AG09309 (cell line): ENCODE measurements at regions not wholly inside any gene's neighbourhood (a gene's known extent, or its start where the extent isn't known, plus 50 kb on each side); places are given as distances from the start of the nearest gene placed in this dataset.

Source experiments
- DNase-seq: peaks from one replicate; pipeline ENCODE4 v3.0.0-alpha.2; 2010; ENCODE audit warnings: low read depth
- H3K4me3 ChIP-seq: 2 replicates; pipeline ENCODE4 v1.5.1; 2011; ENCODE audit warnings: mild to moderate bottlenecking, low read depth, low read length, moderate library complexity; ENCODE audit not compliant: control insufficient read depth
- CTCF ChIP-seq: IDR thresholded peaks from 2 replicates; pipeline ENCODE4 v1.5.1; 2011; ENCODE audit warnings: mild to moderate bottlenecking, low read depth, low read length, inconsistent platforms; ENCODE audit not compliant: insufficient read depth, control insufficient read depth; ENCODE audit errors: missing control alignments

DNA sequence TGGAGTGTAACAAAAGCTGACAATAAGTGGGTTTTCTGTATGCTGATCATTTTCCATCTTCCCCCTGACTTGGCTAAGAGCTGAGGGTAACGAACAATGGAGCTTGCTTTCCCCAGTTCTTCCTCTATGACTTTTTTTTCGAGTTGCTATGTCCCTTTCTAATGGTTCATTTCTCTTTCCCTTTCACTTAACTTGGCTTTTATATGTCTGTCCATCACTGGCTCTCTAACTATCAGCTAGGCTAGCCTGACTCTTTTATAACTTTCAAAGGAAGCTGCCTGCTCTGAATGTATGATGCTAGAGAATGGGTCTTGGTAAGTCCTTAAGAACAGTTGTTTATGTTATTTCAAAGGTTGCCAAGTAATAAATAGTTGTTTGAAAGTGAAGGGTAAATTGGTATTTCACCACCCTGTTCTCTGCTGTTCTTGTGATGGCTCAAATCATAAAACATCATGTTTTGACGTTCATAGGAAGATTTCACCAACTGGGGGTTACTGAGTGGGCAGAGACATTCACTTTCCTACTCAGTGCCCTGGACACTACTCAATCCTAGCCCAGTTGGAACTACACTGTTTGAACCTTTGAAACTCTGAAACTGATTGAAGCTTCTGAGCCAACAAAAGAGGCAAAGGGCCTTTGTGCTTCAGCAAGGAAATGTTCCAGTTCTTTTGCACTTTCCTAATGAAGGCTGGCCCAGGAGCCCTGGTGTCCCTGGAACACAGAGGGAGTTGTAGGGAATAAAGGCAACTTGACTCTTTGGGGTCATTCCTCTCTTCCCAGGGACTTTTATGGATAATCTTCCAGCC is 85.4 kb upstream of the PHYHIPL start:
- DNase-seq: no peak
- no peak for TF ChIP-seq CTCF
- no peak overlapping the region for H3K4me3 ChIP-seq

DNA sequence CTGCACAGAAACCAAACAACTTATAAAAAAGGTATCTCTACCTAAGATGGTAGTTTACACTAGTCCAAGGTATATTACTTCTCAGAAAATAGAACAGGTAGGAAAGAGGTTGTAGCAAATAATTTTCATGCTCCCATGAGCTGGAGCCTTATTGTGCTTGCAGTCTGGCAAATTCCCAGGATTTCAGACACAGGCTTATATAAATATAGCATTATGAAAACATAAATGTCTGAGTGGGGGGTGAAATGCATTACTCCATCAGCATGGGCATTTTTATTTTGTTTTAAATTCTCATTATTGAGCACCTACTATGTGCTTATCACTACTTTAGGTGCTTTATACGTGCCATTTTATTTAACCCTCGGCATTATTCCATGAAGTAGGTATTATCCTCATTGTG is 83.0 kb upstream of the PHYHIPL start:
- no peak for DNase-seq
- no peak for TF ChIP-seq CTCF
- no peak overlapping the region for H3K4me3 ChIP-seq

GRCh38 chr10:59096631-59097030 is 79.8 kb upstream of the PHYHIPL start:
- DNase-seq: no peak
- no peak for TF ChIP-seq CTCF
- no peak overlapping the region for H3K4me3 ChIP-seq

DNA sequence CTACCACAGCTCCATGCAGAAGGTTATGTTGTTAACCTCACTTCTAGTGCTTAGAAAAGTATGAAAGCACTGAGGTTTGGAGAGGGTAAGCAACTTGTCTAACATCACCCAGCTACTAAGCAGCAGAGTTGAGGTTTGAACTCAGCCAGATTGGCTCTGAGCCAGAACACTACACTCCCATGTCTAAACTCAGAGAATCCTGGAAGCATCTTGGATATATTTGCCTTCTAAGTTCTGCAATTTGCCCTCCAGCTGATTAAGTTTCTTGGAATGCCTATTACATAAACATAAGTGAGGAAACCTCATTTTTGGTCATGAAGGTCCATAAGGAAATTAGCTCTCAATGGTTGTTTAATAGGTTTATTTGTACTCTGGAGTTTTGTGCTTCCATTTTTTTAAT is 78.1 kb upstream of the PHYHIPL start:
- TF ChIP-seq CTCF: no peak
- no peak overlapping the region for H3K4me3 ChIP-seq
- DNase-seq: peak; percentile 32

DNA sequence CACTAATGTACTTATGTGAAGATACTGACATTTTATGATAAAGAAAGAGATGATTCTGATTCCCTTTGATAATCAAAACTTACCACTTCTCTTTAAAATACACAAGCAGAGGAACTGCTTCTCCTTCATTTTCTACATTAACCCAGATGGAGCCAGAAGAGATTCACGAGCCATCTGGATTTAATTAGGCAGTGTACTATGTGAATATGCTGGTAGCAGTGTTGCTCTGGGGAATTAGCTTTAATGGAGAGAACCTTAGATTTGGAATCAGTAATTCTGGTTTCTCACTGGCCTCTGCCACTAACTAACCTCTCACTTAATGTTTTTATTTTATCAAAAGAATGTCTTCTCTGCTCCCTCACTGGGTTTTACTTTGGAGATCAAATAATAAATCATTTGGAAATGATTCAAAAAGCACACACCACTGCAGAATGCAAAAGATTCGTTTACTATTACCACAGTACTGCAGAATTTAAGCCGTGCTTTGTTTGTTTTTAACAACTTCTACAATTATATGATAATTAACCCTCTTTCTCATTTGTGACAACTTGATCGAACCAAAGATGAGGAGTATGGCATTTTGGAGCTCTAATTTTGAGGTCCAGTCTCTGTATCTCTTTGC is 77.5 kb upstream of the PHYHIPL start:
- DNase-seq: peak; percentile 21

GRCh38 chr10:59099481-59099880 is 77.0 kb upstream of the PHYHIPL start:
- no peak overlapping the region for H3K4me3 ChIP-seq
- no peak for DNase-seq
- TF ChIP-seq CTCF: no peak

More for the DNA sequence above, 77.5 kb upstream of the PHYHIPL start:
- no peak overlapping the region for H3K4me3 ChIP-seq
- no peak for TF ChIP-seq CTCF

GRCh38 chr10:59102394-59102793 is 74.0 kb upstream of the PHYHIPL start:
- no peak for TF ChIP-seq CTCF
- DNase-seq: no peak
- no peak overlapping the region for H3K4me3 ChIP-seq
